HepG2 (cell line): ENCODE measurements at regions not wholly inside any gene's neighbourhood (a gene's known extent, or its start where the extent isn't known, plus 50 kb on each side); places are given as distances from the start of the nearest gene placed in this dataset.

Experiments
- ATAC-seq: fragments of 200-7000 bp; cut with Tn5 transposase; 3 replicates; pipeline ENCODE4 v1.9.1; 2020; ENCODE audit warnings: mild to moderate bottlenecking, moderate library complexity
- BruUV-seq: library from RNA; stranded (reverse); fragments of 400-500 nt; replicated peaks from 2 replicates; lab custom pipeline; 2021; lab: Mats Ljungman, UMichigan
- CTCF ChIA-PET: fragments of 300-600 bp; formaldehyde crosslinking; extraction: SDS; loops from one replicate; lab custom pipeline; 2021; ENCODE audit warnings: low total read pairs, inconsistent platforms, low intra/inter-chr PET ratio; lab: Yijun Ruan, JAX
- POLR2A ChIA-PET: fragments of 350-600 bp; sonication (Branson Sonifier 250); formaldehyde crosslinking; loops from one replicate; lab custom pipeline; 2020; ENCODE audit warnings: antibody characterized with exemption, inconsistent platforms; lab: Yijun Ruan, JAX
- DNase-seq: peaks from one replicate; pipeline ENCODE4 v3.0.0-alpha.2; 2015; ENCODE audit warnings: low spot score
- FAIRE-seq: peaks from 3 replicates; lab custom pipeline; 2011; peaks lifted over from hg19 to GRCh38; lab: Jason Lieb, UNC
- H2AFZ ChIP-seq: one replicate; pipeline ENCODE4 v1.6.1; 2011; ENCODE audit warnings: low read length, inconsistent platforms
- H3K27ac ChIP-seq: fragments of 300-600 bp; 3 replicates; pipeline ENCODE4 v1.8.0; 2011; ENCODE audit warnings: mixed run types, mild to moderate bottlenecking, mixed read lengths, low read length, inconsistent platforms; ENCODE audit not compliant: insufficient read depth; ENCODE audit errors: extremely low read length
- H3K27me3 ChIP-seq, 2 experiments: fragments of 200-600 bp in 1 of 2; 2 replicates in 1 of 2; 3 replicates in 1 of 2; pipeline versions ENCODE4 v1.6.0 to v1.8.0; 2011; ENCODE audit warnings: low read length in 2 of 2, mild to moderate bottlenecking in 2 of 2, moderate library complexity in 2 of 2, inconsistent platforms in 1 of 2; ENCODE audit not compliant: insufficient read depth in 2 of 2, control insufficient read depth in 1 of 2
- H3K36me3 ChIP-seq, 2 experiments: fragments of 200-600 bp in 1 of 2; replicated peaks in 1 of 2; 2 replicates in 1 of 2; 3 replicates in 1 of 2; pipeline versions ENCODE4 v1.5.1 to v1.8.0; 2011; ENCODE audit warnings: low read length in 2 of 2, inconsistent platforms in 1 of 2; ENCODE audit not compliant: insufficient read depth in 2 of 2, control insufficient read depth in 1 of 2
- H3K4me1 ChIP-seq: 2 replicates; pipeline ENCODE4 v1.5.1; 2012; ENCODE audit warnings: low read length, inconsistent platforms; ENCODE audit not compliant: insufficient read depth
- H3K4me2 ChIP-seq: 2 replicates; pipeline ENCODE4 v1.6.0; 2011; ENCODE audit warnings: low read depth, low read length, inconsistent platforms
- H3K4me3 ChIP-seq, 3 experiments: fragments of 200-600 bp in 1 of 3; sonication (generic), shearing (Covaris generic) in 1 of 3; replicated peaks in 1 of 3; 2 replicates each; pipeline ENCODE4 v1.5.1; 2011 to 2016; ENCODE audit warnings: low read length in 3 of 3, inconsistent platforms in 2 of 3, low read depth in 2 of 3, mild to moderate bottlenecking in 2 of 3, control low read depth in 1 of 3, mixed read lengths in 1 of 3; ENCODE audit not compliant: insufficient read depth in 1 of 3
- H3K79me2 ChIP-seq: one replicate; pipeline ENCODE4 v1.6.1; 2011; ENCODE audit warnings: low read length, inconsistent platforms; ENCODE audit not compliant: insufficient read depth
- H3K9ac ChIP-seq: 2 replicates; pipeline ENCODE4 v1.6.0; 2011; ENCODE audit warnings: mild to moderate bottlenecking, low read depth, low read length, inconsistent platforms; ENCODE audit not compliant: insufficient read depth
- H3K9me3 ChIP-seq: 2 replicates; pipeline ENCODE4 v1.5.1; 2012; ENCODE audit warnings: mild to moderate bottlenecking, low read length
- H4K20me1 ChIP-seq: 2 replicates; pipeline ENCODE4 v1.6.0; 2011; ENCODE audit warnings: inconsistent platforms, mild to moderate bottlenecking, low read length, moderate library complexity; ENCODE audit not compliant: insufficient read depth
- ELF3 ChIP-seq: IDR thresholded peaks from 2 replicates; pipeline ENCODE4 v1.6.1; 2016; ENCODE audit warnings: missing genetic modification reagents, missing compliant biosample characterization
- IRX3 ChIP-seq: sonication (generic); formaldehyde crosslinking; IDR thresholded peaks from 2 replicates; pipeline ENCODE4 v1.8.1; 2023; ENCODE audit warnings: mild to moderate bottlenecking, low read depth, missing genetic modification reagents, borderline replicate concordance
- KDM6A ChIP-seq: IDR thresholded peaks from 2 replicates; pipeline ENCODE4 v1.6.1; 2016; ENCODE audit warnings: low read depth
- MIXL1 ChIP-seq: IDR thresholded peaks from 2 replicates; pipeline ENCODE4 v1.6.1; 2016
- NFIB ChIP-seq: sonication (generic); formaldehyde crosslinking; IDR thresholded peaks from 2 replicates; pipeline ENCODE4 v1.9.0; 2021; ENCODE audit warnings: missing genetic modification reagents, mild to moderate bottlenecking, borderline replicate concordance
- NR2C2 ChIP-seq: sonication (generic); formaldehyde crosslinking; IDR thresholded peaks from 2 replicates; pipeline ENCODE4 v1.4.0; 2020; ENCODE audit warnings: missing genetic modification reagents, mild to moderate bottlenecking, moderate library complexity, borderline replicate concordance
- TEF ChIP-seq: sonication (generic); formaldehyde crosslinking; IDR thresholded peaks from 2 replicates; pipeline ENCODE4 v1.5.0; 2020; ENCODE audit warnings: missing genetic modification reagents
- YEATS2 ChIP-seq: sonication (generic); formaldehyde crosslinking; IDR thresholded peaks from 2 replicates; pipeline ENCODE4 v1.4.0; 2020; ENCODE audit warnings: missing genetic modification reagents, borderline replicate concordance
- ZBTB2 ChIP-seq: sonication (generic); formaldehyde crosslinking; IDR thresholded peaks from 2 replicates; pipeline ENCODE4 v1.8.0; 2022; ENCODE audit warnings: low read depth, missing genetic modification reagents
- ZFAT ChIP-seq: sonication (generic); formaldehyde crosslinking; conservative IDR thresholded peaks from 2 replicates; pipeline ENCODE4 v1.8.1; 2023; ENCODE audit warnings: missing genetic modification reagents, inconsistent platforms
- ZNF616 ChIP-seq: sonication (generic); formaldehyde crosslinking; IDR thresholded peaks from 2 replicates; pipeline ENCODE4 v1.5.0; 2020; ENCODE audit warnings: low read depth, mild to moderate bottlenecking, missing genetic modification reagents
- ZNF749 ChIP-seq: sonication (generic); formaldehyde crosslinking; IDR thresholded peaks from 2 replicates; pipeline ENCODE4 v1.8.0; 2022; ENCODE audit warnings: mild to moderate bottlenecking, missing genetic modification reagents, moderate library complexity, borderline replicate concordance
- ZNF792 ChIP-seq: IDR thresholded peaks from 2 replicates; pipeline ENCODE4 v1.6.1; 2016
- WGBS: methylation state at CpG from one replicate; pipeline ENCODE4 v1.1.6; 2017; ENCODE audit warnings: low lambda C conversion rate; 5-methylcytosine and 5-hydroxymethylcytosine counted together
- in situ Hi-C: cut with HindIII; loops from 2 replicates; pipeline ENCODE4 v1.10.0; 2017; ENCODE audit warnings: low pct_unique_long_range_greater_than_20kb; ENCODE audit not compliant: extremely low pct_ligation_motif_present
- intact Hi-C: fragments of 100-400 bp; cut with micrococcal nuclease; formaldehyde crosslinking; loops from one replicate; pipeline ENCODE4 v1.10.0; 2022; ENCODE audit not compliant: unreplicated experiment
- TF ChIP-seq, protein P1 (sequence below): IDR thresholded peaks from 2 replicates; pipeline ENCODE4 v1.6.1; 2016; ENCODE audit warnings: control low read depth
- TF ChIP-seq, protein P2 (sequence below): sonication (generic); formaldehyde crosslinking; IDR thresholded peaks from 2 replicates; pipeline ENCODE4 v1.9.0; 2021; ENCODE audit warnings: missing genetic modification reagents, borderline replicate concordance

DNA sequence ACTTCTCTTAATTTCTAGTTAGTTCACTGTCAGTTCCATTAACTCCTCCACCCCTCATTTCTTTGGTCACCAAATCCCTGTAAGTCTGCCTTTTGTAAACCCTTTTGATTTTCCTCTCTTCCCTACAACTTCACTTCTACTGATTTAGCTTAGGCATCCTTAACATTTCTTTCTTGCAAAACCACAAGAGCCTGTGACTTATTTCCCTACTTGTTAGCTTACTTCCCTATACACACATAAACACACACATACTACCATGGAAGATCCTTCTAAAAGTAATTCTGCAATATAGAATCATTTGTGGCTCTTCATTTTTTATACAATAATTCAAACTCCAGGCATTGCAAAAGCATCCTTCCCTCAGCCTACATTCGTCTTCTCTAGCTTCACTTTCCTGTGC lies 494.3 kb upstream of the USP15 start:
- intact Hi-C loops = no loop called here
- no peak for TF ChIP-seq KDM6A
- TF ChIP-seq ZFAT (CRISPR knock-in tag) = no peak
- no peak for TF ChIP-seq ELF3 (CRISPR knock-in tag)
- no peak for TF ChIP-seq ZNF749
- TF ChIP-seq, all 625 proteins: peak for 0
- Histone ChIP-seq H3K9ac (no peak overlapping the region), H4K20me1 (no peaks in the 10 kb centered on the region), H2AFZ (no peak overlapping the region), H3K4me2 (no peak overlapping the region), H3K36me3 (no peaks in the 10 kb centered on the region), H3K4me3 (no peak overlapping the region), H3K27ac (no peak overlapping the region), H3K27me3 (no peaks in the 10 kb centered on the region), H3K79me2 (no peaks in the 10 kb centered on the region), H3K9me3 (peaks cover 10% of the 10 kb centered on the region), H3K4me1 (no peaks in the 10 kb centered on the region)
- FAIRE-seq (no peak), ATAC-seq (no peak), DNase-seq (no peak)
- 0% methylated on average over 1 of the region's 1 CpG for WGBS
- POLR2A ChIA-PET = no interaction called here
- no TSS peak for BruUV-seq
- in situ Hi-C loops = no loop called here
- CTCF ChIA-PET = no interaction called here

DNA sequence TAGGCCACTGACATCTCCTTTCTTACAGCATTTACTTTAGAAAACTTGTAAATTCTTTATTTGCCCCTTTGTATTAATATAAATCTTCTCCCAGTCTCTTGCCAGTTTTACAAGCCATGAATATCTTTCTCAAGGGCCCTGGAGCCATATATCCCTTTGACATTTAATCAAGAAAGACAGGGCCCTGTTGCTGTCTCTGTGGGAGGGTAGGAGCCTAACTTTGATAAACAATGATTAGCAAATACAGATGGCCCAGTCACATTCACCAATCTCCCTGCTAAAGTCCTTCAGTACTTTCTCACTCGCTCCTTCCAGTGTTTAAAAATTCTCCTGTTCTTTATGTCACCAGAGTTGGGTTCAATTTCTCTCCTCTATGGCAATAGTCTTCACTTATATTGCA lies 479.8 kb upstream of the USP15 start:
- intact Hi-C loops = no loop called here
- in situ Hi-C loops = no loop called here
- TF ChIP-seq ZBTB2 (CRISPR knock-in tag) = no peak
- no peak for TF ChIP-seq TEF
- no peak for TF ChIP-seq ZNF792 (CRISPR knock-in tag)
- no peak for TF ChIP-seq IRX3 (CRISPR knock-in tag)
- no peak for TF ChIP-seq NFIB
- TF ChIP-seq, protein P1, sequence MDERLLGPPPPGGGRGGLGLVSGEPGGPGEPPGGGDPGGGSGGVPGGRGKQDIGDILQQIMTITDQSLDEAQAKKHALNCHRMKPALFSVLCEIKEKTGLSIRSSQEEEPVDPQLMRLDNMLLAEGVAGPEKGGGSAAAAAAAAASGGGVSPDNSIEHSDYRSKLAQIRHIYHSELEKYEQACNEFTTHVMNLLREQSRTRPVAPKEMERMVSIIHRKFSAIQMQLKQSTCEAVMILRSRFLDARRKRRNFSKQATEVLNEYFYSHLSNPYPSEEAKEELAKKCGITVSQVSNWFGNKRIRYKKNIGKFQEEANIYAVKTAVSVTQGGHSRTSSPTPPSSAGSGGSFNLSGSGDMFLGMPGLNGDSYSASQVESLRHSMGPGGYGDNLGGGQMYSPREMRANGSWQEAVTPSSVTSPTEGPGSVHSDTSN (CRISPR knock-in tag) = no peak
- no peak for TF ChIP-seq YEATS2 (CRISPR knock-in tag)
- TF ChIP-seq MIXL1 = no peak
- TF ChIP-seq ZNF616 (CRISPR knock-in tag) = no peak
- no peak for TF ChIP-seq NR2C2 (CRISPR knock-in tag)
- TF ChIP-seq, protein P2, sequence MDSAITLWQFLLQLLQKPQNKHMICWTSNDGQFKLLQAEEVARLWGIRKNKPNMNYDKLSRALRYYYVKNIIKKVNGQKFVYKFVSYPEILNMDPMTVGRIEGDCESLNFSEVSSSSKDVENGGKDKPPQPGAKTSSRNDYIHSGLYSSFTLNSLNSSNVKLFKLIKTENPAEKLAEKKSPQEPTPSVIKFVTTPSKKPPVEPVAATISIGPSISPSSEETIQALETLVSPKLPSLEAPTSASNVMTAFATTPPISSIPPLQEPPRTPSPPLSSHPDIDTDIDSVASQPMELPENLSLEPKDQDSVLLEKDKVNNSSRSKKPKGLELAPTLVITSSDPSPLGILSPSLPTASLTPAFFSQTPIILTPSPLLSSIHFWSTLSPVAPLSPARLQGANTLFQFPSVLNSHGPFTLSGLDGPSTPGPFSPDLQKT = no peak

More for the DNA sequence above, 479.8 kb upstream of the USP15 start:
- H3K4me3 ChIP-seq = no peak overlapping the region
- CTCF ChIA-PET = no interaction called here
- no peak overlapping the region for H2AFZ ChIP-seq
- H3K27me3 ChIP-seq = no peaks in the 10 kb centered on the region
- no peaks in the 10 kb centered on the region for H3K4me1 ChIP-seq
- no TSS peak for BruUV-seq
- H3K79me2 ChIP-seq = no peaks in the 10 kb centered on the region
- H4K20me1 ChIP-seq = no peaks in the 10 kb centered on the region
- DNase-seq = no peak
- POLR2A ChIA-PET = no interaction called here
- no peak overlapping the region for H3K27ac ChIP-seq
- no peak for ATAC-seq
- WGBS = 0% methylated on average over 1 of the region's 1 CpG
- no peak for FAIRE-seq
- no peaks in the 10 kb centered on the region for H3K36me3 ChIP-seq
- H3K4me2 ChIP-seq = no peak overlapping the region
- H3K9me3 ChIP-seq = no peaks in the 10 kb centered on the region
- H3K9ac ChIP-seq = no peak overlapping the region
